M059J (cell line): ENCODE measurements at regions not wholly inside any gene's neighbourhood (a gene's known extent, or its start where the extent isn't known, plus 50 kb on each side); places are given as distances from the start of the nearest gene placed in this dataset.
A peak's percentile ranks its signal among the peaks of the same experiment; 100 is the strongest.
"Not testable (repeated sequence)": the region's sequence is repeated elsewhere in the genome, so short reads cannot be mapped to it uniquely, and the experiment has no call there.

Experiments
- DNase-seq: peaks from one replicate; pipeline ENCODE4 v3.0.0-alpha.2; 2012; ENCODE audit warnings: low read depth

DNA sequence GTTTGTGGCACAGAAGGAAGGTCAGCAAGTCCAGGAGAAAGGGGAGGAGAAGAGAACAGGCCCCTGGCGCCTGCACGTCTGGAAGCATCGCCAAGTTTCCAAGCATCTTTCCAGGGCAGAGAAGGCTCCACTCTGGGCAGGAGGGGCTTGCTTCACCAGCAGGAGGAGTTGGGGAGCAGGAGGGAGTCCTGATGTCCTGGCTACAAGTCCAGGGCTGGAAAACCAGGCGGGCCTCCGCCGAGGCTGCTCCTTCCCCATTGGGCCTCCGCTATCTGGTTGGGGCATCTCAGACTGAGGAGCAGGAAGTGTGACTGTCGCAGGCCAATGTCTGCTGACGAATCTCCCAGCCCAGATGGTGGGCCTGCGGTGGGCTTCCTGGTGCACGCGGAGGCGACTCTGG is 421.9 kb downstream of the PREX1 start:
- peak; percentile 22 for DNase-seq

DNA sequence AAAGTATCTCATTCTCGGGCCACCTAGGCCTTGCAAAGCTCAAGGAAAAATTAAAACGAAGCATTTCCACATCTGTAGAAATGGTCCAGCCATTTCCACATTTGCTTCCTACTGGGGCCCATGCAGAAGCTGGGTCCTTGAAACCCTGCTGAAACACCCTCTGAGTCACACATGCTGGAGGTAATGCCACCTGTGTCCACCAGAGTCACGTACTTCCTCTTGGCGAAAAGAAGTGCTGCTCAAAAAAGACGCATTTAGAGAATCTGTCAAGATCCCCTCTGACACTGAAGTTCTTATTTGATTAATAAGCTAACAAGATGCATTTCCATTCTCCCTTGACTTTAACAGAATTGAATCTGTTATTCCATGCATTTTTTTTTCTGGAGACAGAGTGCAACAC is 423.2 kb downstream of the PREX1 start:
- DNase-seq, result no peak

DNA sequence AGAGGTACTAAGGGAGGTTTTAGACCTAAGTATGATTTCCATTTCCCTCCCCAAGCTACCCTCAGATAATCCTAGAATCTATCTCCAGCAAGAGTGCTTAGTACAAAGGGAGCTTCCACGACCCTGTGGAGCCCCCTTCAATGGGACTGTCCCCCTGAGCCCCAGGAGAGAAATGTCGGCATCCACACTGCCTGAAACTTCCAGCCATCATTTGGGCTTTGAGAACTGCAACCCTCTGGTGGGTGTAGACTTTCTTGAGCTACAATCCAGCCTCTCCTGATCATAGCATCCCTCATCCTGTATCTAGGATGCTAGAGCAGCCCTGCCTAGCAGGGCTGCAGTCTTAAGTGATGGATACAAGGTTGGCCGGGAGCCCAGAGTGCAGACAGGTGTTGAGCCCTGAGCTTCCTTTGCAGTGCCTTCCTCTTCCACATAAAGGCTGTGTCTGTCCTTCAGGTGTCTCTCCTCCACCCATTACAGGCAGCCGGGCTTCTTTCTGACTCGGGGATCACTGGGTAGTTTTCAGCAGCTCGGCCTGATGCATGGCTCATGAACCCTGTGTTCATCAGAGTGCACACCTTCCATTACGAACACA is 424.5 kb downstream of the PREX1 start:
- no peak for DNase-seq

DNA sequence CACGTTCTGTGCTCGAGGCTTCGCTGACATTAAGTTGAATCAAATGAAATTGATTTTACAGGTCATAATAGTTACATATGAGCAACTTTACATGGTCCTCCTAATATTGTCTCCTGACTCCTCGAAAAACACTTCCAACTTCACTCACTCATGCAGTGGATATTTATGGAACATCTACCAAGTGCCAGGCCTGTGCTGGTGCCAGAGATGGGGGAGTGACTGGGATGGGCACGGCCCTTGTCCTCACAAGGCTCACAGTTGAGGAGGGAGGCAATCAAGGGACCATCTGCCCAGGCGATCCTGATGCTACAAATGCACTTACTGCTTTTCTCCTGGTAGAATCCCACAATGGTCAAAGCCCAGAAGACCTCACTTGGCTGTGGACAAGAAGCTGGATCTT is 426.4 kb downstream of the PREX1 start:
- no peak for DNase-seq

DNA sequence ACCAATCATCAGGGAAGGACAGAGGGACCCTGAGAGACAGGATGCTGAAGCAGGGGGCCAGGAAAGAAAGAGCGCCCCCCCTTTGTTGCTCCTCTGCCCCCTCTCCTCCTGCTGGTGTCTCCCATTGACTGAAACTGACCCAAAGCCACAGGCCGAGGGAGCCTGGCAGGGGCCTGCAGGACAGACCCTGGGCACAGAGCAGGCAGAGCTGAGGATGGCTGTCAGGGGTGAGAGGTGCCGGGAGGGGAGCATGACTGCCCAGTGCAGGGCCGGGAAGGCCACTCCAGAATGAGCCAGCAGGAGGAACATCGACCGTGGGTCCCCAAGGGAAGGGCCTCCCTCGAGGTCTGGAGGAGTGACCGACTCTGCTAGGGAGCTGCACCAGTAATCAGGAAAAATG is 427.8 kb downstream of the PREX1 start:
- DNase-seq, result no peak

DNA sequence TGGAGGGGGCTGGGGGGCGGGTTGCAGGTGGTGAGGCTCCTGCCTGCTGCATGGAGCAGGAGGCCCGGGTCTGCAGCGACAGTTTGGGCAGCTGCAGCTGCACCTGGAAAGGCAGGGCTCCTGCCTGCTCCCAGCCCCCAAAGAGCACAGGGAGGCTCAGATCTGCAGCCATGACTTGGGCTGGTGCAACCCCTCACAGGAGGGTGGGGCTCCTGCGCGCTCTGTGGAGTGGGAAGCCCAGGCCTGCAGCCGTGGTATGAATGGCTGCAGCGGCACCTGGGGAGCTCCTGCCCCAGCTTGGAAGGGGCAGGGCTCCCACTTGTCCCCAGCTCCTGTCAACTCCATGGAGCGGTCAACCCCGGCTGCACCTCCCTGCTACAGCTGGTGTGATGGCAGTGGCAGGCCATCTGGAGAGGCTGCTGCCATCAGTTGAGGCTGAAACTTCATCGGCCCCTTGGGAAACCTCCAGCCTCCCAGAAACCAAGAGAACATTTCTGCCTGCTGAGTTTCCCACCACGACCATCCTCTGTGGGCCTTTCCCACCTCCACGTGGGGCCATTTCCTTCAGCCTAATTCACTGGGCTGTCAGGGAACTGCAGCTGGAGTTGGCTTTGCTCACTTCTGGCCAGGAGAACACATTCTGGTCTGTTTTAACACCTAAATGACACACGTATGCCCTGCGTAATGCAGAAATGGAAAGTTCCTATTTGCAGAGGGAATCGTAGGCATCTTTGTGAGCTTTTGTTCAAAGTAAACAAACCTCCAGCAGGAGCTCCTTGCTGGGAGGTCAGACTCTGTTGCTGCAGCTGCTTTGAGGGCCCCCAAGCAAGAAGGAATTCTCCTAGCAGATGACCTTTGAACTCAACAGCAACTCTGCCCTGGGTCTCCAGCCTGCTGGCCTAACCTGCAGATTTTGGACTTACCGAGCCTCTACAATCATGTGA is 429.0 kb downstream of the PREX1 start:
- no peak for DNase-seq

DNA sequence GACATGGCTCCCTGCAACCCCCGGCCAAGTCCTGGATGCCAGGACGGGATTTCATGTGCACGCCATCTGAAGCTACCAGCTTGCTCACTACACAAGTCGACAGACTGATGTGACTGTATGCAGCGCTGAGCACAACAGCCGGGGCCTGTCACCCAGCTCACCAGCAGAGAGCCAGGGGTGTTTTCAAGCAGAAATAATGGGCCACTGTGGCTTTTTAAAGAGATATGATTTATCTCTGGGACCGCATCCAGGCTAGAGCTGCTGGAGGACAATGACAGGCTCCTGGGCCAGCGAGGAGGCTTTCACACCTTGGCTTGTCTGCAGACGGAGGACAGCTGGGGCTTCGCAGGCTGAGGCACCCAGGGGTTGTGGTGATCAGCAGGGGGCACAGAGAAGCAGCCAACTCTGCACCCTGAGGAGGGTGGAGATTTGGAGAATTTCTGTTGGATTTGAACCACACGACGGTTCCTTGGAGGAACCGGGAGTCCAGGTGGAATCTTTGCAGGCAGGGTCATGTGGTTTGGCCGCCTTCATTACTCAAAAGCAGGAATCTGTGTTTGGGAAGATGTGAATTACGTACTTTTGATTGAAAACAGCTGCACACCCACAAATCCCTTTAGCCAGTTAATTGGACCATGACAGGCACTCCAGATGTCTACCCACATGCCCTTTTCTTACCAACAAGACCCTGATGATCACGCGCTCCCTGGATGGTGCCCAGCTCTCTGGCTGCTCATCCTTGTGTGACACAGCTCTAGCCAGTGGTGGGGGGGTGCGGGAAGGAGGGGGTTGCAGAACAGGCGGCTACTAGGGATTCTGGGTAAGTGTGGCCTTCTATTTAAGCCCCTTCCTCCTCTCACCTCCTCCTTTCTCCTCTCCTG is 430.6 kb downstream of the PREX1 start:
- not testable (repeated sequence) for DNase-seq

DNA sequence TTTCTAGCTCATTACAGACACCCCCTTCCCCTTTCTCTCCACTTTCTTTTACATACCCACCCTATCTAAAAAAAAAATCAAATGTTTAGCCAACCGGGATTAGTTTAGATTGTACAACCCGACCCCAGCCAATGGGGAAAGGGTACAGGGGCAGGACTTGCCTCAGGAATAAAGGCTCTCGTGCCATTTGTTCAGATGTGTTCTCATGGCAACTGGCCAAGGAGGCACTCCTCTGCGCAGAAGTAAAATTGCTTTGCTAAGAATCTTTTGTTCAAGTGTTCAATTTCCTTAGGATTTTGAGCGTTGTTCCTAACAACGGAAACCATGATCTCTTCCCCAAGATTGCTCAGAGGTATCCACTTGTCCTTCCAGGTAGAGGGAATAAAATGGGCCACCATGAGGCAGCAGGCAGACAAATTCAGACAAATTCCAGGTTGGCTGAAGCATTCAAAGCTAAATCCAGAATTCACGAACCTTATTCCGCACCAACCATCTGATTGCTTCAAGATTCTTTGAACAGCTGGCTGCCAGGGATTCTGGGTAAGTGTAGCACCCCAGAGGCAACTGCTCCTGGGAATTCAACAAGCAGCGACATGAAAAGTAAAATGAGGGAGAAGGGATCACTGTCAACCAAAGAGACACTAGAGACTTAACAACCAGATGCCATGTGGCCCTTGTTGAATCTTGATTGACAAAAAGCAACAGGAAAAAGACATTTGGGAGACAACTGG is 431.8 kb downstream of the PREX1 start:
- no peak for DNase-seq

DNA sequence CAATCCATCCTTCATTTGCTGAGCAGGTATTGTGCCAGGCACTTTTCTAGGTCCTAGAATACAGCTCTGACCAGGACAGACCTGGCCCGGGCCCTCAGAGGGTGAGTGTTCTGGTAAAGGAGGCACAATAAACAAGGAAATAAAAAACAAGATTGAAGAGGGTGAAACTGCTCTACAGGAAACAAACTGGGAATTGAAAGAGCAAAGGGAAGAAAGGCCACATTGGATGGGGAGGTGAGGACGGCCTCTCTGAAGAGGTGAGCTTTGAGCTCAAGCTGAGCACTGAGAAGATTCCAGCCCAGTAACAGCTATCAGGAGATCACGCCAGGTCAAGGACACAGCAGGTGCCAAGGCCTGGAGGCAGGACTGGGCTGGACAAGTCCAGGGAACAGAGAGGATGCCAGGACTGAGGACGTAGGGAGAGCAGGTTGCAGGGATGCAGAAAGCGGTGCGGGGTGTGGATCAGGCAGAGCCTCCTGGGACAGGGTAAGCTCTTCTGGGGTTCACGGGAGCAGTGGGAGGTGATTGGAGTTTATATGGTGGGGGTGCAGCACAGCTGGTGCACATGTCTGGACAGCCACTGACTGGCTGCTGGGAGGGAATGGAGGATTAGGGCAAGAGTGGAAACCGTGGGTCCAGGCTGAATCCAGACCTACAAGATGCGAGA is 433.3 kb downstream of the PREX1 start:
- DNase-seq, result no peak

DNA sequence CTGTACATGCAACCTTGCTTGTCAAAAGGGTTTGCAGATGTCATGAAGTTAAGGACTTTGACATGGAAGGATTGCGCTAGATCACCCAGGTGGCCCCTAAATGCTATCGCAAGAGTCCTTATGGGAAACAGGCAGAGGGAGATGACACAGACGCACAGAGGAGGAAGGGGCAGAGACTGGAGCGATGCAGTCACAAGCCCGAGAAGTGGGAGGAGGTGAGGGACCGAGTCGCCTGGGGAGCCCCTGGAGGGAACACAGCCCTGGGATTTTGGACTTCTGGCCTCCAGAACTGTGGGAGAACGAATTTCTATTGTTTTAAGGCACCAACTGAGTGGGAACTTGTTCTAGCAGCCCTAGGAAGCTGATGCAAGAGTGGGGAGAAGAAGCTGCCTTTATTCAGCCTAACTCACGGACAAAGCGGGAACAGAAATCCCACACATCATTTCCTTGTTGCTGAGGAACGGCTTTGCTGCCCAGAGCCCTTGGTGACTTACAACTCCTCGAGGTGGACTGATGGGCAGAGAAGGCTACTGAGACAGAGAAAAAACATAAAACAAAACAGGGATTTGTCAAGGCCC is 434.0 kb downstream of the PREX1 start:
- DNase-seq, result no peak

DNA sequence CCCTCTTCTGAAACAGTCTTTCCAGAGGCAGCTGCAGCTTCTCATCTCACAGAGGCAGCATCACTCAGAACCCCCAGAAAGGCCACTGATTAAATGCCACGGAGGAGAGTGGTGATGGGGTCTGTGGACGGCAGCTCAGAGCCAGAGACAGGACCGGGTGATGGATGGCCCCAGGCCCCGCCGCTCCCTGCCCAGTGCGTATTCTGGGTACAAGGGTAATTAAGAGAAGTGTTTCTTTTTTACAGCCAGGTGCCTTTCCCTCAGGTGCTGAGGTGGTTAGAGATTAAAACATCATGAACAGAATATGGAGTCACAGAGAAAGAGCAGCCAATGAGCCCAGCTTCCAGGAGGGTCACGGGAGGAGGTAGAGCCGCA is 434.5 kb downstream of the PREX1 start:
- DNase-seq, result no peak

DNA sequence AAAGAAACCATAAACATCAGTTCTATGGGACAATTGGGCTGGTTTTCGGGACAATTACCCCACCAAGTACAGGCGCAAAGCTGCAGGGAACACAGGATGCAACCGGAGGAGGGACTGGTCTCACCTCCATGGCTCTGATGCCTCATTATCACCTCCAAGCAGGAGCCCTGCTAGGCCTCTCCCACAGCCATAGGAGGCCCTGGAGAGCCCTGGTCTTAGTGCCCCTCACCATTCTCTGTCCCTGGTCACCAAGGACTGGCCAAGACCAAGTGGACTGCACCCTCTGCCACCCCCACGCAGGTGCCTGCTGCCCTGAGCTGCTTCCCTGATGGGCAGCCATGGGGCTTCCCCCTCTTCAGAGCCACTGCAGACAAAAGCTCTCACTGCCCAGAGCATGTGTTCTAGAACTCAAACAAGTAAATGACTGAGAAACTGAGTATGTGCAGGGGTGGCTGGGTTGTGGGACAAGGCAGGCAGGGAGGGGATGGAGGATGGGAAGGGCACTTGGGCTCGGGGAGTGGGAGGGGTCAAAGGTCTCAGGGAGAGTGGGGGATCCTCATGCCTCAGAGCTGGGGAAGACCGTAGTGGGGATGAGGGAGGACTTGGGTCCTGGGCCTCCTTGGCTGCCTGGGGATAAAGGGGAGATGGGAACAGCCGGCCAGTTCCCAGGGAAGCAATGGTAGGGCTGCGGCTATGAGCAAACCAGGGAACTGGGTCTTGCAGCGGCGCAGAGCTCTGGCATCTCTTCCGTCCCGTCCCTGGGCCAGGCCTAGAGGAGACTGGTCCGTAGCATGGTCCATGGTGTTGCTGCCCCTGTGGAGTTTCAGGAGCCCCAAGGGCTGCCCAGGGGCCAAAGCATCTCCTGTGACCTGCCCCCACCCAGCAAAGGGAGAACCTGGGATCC is 435.1 kb downstream of the PREX1 start:
- DNase-seq, result no peak

DNA sequence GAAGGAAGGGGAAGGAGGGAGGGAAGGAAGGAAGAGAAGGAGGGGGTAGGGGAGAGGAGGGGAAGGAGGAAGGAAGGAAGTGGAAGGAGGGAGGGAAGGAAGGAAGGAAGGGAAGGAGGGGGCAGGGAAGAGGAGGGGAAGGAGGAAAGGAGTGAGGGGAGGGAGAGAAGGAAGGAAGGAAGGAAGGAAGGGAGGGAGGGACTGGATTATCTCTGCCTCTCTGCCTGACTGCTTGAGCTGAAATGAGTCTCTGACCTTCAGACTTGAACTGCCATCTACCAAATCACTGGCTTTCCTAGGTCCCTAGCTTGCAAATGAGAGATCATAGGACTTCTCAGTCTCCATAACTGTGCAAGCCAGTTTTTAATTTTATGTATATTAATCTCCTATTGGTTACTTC is 436.8 kb downstream of the PREX1 start:
- no peak for DNase-seq

DNA sequence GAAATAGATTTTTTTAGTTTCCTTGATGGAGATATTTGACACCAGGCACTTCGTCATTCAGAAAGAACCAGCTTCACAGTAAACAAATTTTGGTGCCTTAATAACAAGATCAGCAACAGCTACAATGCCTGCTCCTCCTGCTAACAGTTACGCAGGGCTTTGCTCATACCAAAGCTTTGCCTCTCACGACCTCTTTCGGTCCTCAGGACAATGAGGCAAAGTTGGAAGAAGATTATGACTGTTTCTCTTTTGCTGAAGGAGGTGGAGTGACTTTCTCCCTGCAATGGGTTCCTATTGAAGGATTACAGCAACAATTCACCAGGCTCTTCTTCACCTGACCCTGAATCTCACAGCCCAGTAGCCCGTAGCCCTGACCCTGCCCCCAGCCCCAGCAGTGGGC is 440.1 kb downstream of the PREX1 start:
- no peak for DNase-seq

DNA sequence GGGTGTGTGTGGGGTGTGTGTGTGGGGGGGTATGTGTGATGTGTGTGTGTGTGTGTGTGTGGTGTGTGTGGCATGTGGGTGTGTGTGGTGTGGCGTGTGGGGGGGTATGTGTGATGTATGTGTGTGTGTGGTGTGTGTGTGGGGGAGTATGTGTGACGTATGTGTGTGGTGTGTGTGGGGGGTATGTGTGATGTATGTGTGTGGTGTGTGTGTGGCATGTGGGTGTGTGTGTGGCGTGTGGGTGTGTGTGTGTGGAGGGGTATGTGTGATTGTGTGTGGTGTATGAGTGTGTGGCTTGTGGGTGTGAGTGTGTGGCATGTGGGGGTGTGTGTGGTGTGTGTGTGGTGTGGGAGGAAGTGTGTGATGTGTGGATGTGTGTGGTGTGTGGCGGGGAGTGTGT is 442.3 kb downstream of the PREX1 start:
- DNase-seq, result no peak

DNA sequence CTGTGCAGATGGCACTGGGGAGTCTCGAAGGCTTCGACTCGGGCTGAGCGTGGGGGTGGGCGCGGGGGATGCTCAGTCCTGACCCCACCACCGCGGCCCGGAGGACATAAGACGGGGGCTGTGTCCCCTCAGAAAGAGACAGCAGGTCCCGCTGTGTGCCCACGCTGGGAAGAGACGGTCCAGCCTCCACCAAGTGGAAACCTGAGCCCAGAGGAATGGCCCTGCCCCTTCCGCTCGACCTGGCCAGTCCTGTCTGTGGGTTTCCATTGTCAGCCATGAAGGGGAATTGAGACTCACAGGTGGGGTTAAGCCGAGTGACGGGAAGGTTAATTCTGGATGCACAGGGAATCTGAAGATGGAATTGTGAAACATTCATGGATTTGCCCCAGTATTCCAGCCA is 442.7 kb downstream of the PREX1 start:
- DNase-seq, result no peak

DNA sequence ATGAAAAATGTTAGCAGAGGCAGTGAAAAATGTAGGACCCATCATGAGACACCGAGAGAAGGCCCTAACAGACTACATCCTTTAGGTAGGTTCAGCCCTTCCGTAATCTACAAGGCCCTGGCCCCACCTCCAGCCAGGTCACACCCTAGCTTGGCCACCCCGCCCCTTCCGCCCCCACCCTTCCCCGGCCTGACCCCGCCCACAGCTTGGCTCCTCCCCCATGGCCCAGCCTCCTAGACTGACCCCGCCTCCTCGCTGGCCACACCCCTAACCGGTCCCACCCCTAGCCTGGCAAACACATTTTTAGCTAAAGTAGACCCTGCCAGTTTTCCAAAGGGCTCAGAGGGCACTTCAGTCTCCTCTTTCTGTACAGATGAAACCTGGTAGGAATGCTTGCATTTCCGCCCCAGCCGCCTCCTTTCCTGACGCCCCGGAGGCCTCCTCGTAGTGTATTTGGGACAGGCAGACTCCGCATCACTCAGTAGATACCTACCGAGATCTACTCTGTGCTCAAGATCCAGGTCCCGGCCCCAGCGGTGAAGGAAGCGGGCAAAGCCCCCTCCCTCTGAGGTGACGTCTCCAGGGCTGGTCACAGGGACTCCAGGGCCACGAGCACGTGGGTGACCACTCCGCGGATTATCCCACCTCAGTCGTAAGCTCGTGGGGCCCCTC is 443.5 kb downstream of the PREX1 start:
- DNase-seq, result no peak

DNA sequence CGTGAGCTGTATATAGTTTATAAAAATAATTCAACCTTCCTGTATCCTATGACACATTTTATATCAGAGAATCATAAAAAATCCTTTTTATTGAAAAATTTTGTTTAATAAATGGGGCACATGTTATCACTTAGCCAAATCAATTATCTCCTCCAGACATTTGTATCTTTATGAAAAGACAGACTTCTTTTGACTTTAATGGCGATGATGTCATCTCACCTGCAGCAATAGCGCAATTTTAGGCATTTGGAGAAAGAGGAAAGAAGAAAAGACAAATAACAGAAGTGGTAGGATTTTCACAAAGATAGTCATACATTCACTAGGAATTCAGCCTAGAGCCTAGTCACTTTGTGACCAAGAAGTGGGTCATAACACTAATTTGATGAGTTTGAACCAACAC is 444.5 kb downstream of the PREX1 start:
- no peak for DNase-seq

DNA sequence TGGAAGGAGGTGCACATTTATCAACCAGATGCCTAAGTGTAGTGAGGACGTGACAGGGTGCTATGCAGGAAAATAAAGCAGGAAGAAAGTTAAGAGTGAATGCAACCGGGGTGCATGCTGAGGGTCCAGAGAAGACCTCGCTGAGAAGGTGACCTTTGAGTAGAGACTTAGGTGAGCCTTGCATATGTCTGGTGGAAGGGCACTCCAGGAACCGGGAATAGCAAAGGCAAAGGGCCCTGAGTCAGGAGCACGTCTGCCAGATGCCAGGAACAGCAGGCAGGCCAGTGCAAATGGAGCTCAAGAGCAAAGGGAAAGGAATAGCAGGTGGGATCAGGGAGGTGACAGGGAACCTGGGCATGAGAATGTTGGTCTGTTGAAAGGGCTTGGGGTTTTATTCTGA is 445.5 kb downstream of the PREX1 start:
- no peak for DNase-seq
